OCI-LY1 (cell line): ENCODE measurements at regions not wholly inside any gene's neighbourhood (a gene's known extent, or its start where the extent isn't known, plus 50 kb on each side); places are given as distances from the start of the nearest gene placed in this dataset.

ENCODE experiments used
- H2AFZ ChIP-seq: fragments of 200-600 bp; sonication (generic), shearing (Covaris generic); 2 replicates; pipeline ENCODE4 v1.6.0; 2014; ENCODE audit warnings: antibody characterized with exemption, mild to moderate bottlenecking, low read length
- H3F3A ChIP-seq: fragments of 200-600 bp; sonication (generic), shearing (Covaris generic); 2 replicates; pipeline ENCODE4 v1.6.0; 2014; ENCODE audit warnings: mild to moderate bottlenecking, antibody characterized with exemption, low read length, moderate library complexity; ENCODE audit not compliant: insufficient read depth
- H3K27ac ChIP-seq: fragments of 200-600 bp; sonication (generic); 2 replicates; pipeline ENCODE4 v1.5.1; 2014; ENCODE audit warnings: low read length, mixed run types, mild to moderate bottlenecking, low read depth; ENCODE audit not compliant: poor library complexity, severe bottlenecking
- H3K27me3 ChIP-seq: fragments of 200-600 bp; sonication (generic); 2 replicates; pipeline ENCODE4 v1.6.0; 2014; ENCODE audit warnings: antibody characterized with exemption, mild to moderate bottlenecking, low read length, moderate library complexity; ENCODE audit not compliant: insufficient read depth
- H3K36me3 ChIP-seq: fragments of 200-600 bp; sonication (generic); 2 replicates; pipeline ENCODE4 v1.6.1; 2014; ENCODE audit warnings: mild to moderate bottlenecking, antibody characterized with exemption, low read length, moderate library complexity, mixed read lengths; ENCODE audit not compliant: insufficient read depth
- H3K4me1 ChIP-seq: fragments of 200-600 bp; sonication (generic); 2 replicates; pipeline ENCODE4 v1.5.1; 2014; ENCODE audit warnings: mild to moderate bottlenecking, low read length, moderate library complexity; ENCODE audit not compliant: insufficient read depth, severe bottlenecking
- H3K4me2 ChIP-seq: fragments of 200-600 bp; sonication (generic), shearing (Covaris generic); 2 replicates; pipeline ENCODE4 v1.6.1; 2014; ENCODE audit warnings: low read length
- H3K4me3 ChIP-seq: fragments of 200-600 bp; sonication (generic); 2 replicates; pipeline ENCODE4 v1.5.1; 2014; ENCODE audit warnings: low read length, low read depth, mild to moderate bottlenecking, mixed read lengths; ENCODE audit not compliant: poor library complexity, severe bottlenecking
- H3K79me2 ChIP-seq: fragments of 200-600 bp; shearing (Covaris generic); 2 replicates; pipeline ENCODE4 v1.6.1; 2016; ENCODE audit warnings: mixed run types, low read length, mixed read lengths; ENCODE audit not compliant: insufficient read depth
- H3K9ac ChIP-seq: fragments of 200-600 bp; sonication (generic), shearing (Covaris generic); 2 replicates; pipeline ENCODE4 v1.6.1; 2014; ENCODE audit warnings: mild to moderate bottlenecking, low read length, mixed read lengths
- H3K9me2 ChIP-seq: fragments of 200-600 bp; sonication (generic), shearing (Covaris generic); 2 replicates; pipeline ENCODE4 v1.6.1; 2014; ENCODE audit warnings: low read depth, mild to moderate bottlenecking, low read length, mixed read lengths
- H3K9me3 ChIP-seq: fragments of 200-600 bp; shearing (Covaris generic); 2 replicates; pipeline ENCODE4 v1.6.1; 2014; ENCODE audit warnings: low read length, mixed read lengths
- H4K20me1 ChIP-seq: fragments of 200-600 bp; sonication (generic), shearing (Covaris generic); 2 replicates; pipeline ENCODE4 v1.6.0; 2016; ENCODE audit warnings: mild to moderate bottlenecking, low read length; ENCODE audit not compliant: insufficient read depth
- CTCF ChIP-seq: fragments of 200-600 bp; sonication (generic), shearing (Covaris generic); IDR thresholded peaks from 2 replicates; pipeline ENCODE4 v1.5.1; 2017; ENCODE audit warnings: mild to moderate bottlenecking, antibody characterized with exemption, low read length, moderate library complexity, mixed read lengths
- EZH2 ChIP-seq: fragments of 200-600 bp; sonication (generic), shearing (Covaris generic); IDR thresholded peaks from 2 replicates; pipeline ENCODE4 v1.8.0; 2017; ENCODE audit warnings: borderline replicate concordance, mixed run types, mild to moderate bottlenecking, antibody characterized with exemption, low read length, moderate library complexity, mixed read lengths

DNA sequence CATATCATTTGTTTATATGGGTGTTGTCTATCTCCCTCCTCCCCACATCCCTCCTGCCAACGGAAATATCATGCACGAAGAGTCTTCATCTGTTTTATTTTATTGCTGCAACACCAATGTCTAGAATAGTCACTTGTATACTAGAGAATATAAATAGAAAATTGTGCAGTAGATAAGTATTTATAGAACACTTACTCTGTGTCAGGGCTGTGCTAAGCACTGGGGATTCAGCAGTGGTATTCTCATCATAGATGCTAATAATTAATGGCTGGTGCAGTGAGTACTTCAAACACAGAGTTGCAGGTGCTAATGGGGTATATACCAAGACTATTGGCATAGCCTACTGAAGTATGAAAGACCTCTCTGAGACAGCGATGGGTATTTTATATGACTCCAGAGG lies 353.5 kb upstream of the CDH6 start:
- Histone ChIP-seq H3K27me3 (no peaks in the 10 kb centered on the region), H4K20me1 (no peaks in the 10 kb centered on the region), H3K27ac (no peak overlapping the region), H3K9ac (no peak overlapping the region), H3F3A (no peaks in the 10 kb centered on the region), H3K79me2 (no peaks in the 10 kb centered on the region), H3K4me2 (no peak overlapping the region), H3K36me3 (no peaks in the 10 kb centered on the region), H2AFZ (no peak overlapping the region), H3K9me3 (no peaks in the 10 kb centered on the region), H3K4me1 (no peaks in the 10 kb centered on the region), H3K4me3 (no peak overlapping the region), H3K9me2 (no peaks in the 10 kb centered on the region)
- TF ChIP-seq CTCF (no peak), EZH2 (no peak)

DNA sequence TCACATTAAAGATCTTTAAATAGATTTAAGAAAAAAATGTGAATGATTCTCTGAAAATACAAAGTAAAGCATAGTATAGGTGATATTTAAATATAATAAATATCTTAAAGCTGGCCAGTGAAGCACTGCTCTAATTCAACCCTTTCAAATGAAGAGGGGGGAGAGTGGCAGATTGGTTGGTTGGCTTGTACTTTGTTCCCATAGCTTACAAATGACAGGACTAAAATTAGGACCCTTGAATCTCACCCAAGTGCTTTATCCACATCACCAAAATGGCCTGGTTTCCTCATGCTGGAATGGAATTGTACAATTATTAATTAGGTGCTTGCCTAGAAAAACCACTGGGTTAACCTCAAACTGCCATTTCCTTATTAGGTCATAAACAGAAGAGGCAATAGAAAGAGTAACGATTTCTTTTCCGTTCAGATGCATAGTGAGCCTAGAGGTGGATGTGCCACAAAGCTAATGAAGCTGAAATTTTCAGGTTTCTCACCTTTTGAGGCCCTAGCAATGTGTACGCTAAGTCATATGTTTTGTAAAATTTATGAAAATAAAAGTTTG lies 354.5 kb upstream of the CDH6 start:
- no peaks in the 10 kb centered on the region for H3K4me1 ChIP-seq
- no peak overlapping the region for H3K4me2 ChIP-seq
- no peaks in the 10 kb centered on the region for H3K79me2 ChIP-seq
- TF ChIP-seq CTCF (no peak), EZH2 (no peak)
- H3K4me3 ChIP-seq: no peak overlapping the region
- no peak overlapping the region for H3K9ac ChIP-seq
- no peak overlapping the region for H2AFZ ChIP-seq
- H3K27ac ChIP-seq: no peak overlapping the region
- H3K36me3 ChIP-seq: no peaks in the 10 kb centered on the region
- no peaks in the 10 kb centered on the region for H3F3A ChIP-seq
- no peaks in the 10 kb centered on the region for H4K20me1 ChIP-seq
- no peaks in the 10 kb centered on the region for H3K9me2 ChIP-seq
- no peaks in the 10 kb centered on the region for H3K27me3 ChIP-seq
- no peaks in the 10 kb centered on the region for H3K9me3 ChIP-seq

GRCh38 chr5:30832519-30832918 lies 361.0 kb upstream of the CDH6 start:
- Histone ChIP-seq H3K4me3 (no peak overlapping the region), H4K20me1 (no peaks in the 10 kb centered on the region), H3K27ac (no peak overlapping the region), H3K9ac (no peak overlapping the region), H3K27me3 (no peaks in the 10 kb centered on the region), H3F3A (no peaks in the 10 kb centered on the region), H3K9me2 (no peaks in the 10 kb centered on the region), H3K4me2 (no peak overlapping the region), H3K9me3 (no peaks in the 10 kb centered on the region), H2AFZ (no peak overlapping the region), H3K79me2 (no peaks in the 10 kb centered on the region), H3K4me1 (no peaks in the 10 kb centered on the region), H3K36me3 (no peaks in the 10 kb centered on the region)
- no peak for TF ChIP-seq EZH2
- TF ChIP-seq CTCF: no peak
